GM19239 (cell line): ENCODE measurements at regions not wholly inside any gene's neighbourhood (a gene's known extent, or its start where the extent isn't known, plus 50 kb on each side); places are given as distances from the start of the nearest gene placed in this dataset.
"Not testable (repeated sequence)": the region's sequence is repeated elsewhere in the genome, so short reads cannot be mapped to it uniquely, and the experiment has no call there.

ENCODE experiments used
- DNase-seq: peaks from one replicate; pipeline ENCODE4 v3.0.0; 2011; ENCODE audit warnings: low spot score; ENCODE audit not compliant: insufficient read length
- FAIRE-seq: peaks from 2 replicates; lab custom pipeline; 2011; peaks lifted over from hg19 to GRCh38; lab: Jason Lieb, UNC

DNA sequence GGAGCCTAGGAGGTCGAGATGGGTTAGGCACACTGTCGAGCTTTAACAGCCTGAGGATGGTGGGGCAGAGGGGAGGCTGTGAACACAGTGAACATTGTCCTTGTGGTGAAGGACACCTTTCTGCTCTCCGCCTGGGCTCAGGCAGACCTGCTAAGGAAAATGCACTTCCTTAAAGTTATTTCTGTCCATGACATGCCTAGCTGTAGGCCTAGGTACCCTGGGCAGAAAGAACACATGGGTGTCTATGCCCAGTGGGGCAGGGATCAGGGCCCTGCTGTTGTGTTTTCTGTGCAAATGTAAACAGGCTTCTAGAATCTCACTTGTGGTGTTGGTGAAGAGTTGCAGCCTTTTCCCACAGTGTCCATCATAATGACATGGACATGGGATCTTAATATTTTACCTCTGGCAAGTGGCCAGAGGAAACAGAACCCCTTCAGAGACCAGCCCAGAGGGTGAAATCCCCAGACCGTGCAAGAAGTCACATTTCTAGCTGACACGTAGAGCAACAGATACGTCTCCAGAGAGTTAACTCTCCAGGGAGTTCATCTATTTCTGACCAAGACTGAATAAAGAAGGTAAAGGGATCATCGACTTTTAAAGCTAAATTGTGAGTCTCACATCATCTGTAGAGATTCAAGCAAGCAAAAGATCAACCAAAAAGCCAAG is 79.2 kb downstream of the C9orf152 start:
- FAIRE-seq (peak; percentile 89), DNase-seq (no peak)

DNA sequence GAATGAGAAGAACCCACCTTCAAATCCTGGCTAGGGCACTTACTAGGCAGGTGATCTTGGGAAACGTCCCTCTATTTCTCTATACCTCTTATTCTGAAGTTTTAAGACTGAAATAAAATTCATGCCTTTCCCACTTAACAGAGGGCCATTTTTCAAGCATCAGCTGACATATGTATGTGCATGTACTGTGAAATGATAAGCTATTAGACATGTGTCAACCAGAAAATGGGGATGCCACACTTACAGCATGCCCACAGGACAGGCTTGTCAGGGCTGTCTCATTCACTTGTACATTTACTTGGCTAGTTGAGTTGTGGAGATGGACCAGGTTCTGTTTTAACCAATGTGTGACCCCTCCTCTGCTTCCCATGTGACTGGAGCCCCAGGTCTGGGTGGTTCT is 78.5 kb downstream of the C9orf152 start:
- FAIRE-seq (no peak), DNase-seq (no peak)

- no peak for DNase-seq
- FAIRE-seq = peak; percentile 37
Observed at GRCh38 chr9:110130211-110130610, 77.7 kb downstream of the C9orf152 start.

GRCh38 chr9:110130791-110131416 is 77.1 kb downstream of the C9orf152 start:
- FAIRE-seq = no peak
- DNase-seq = no peak

DNA sequence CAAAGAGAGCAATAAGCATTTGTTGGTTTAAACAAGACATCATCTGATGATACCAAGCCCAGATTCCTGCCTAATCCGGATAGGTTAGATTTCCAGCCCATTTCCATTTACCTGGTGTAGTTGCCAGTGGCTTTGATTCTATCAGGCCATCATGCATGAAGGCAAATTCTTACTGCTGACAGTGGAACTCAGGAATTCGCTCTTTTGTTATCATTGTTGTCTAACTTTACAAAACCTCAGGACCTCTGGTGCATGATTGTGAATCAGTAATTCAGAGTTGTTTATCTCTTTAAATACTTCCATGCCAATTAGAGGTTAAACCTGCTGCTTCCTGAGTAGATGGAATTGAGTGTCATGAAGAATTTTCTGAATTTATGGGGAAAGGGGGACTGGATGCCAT is 76.5 kb downstream of the C9orf152 start:
- no peak for FAIRE-seq
- DNase-seq = no peak

- not testable (repeated sequence) for FAIRE-seq, DNase-seq
Observed at GRCh38 chr9:110132531-110132930, 75.4 kb downstream of the C9orf152 start.

- DNase-seq (no peak), FAIRE-seq (no peak)
Observed at GRCh38 chr9:110133059-110133458, 74.9 kb downstream of the C9orf152 start.

DNA sequence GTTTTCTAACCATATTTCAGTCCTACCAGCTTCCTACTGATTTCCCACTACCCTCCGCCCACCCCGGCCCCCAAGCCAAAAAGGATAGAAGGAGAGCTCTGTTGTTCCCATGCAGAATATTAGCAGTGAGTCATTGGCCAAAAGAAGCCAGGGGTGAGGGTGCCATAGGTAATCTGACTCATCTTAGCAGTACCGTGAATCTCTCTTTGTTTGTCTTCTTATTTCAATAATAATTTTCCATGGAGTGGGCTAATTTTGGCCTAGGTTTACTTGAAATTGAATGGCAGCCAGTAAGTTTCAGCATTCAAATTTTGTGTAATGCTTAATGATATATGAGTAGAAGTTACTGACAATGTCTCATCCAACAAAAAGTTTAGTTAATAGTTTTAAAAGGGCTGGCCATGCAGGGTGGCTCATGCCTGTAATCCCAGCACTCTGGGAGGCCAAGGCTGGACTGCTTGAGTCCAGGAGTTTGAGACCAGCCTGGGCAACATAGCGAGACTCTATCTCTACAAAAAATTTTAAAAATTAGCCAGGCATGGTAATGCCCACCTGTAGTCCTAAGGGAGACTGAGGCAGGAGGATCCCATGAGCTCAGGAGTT is 74.2 kb downstream of the C9orf152 start:
- DNase-seq = no peak
- no peak for FAIRE-seq

DNA sequence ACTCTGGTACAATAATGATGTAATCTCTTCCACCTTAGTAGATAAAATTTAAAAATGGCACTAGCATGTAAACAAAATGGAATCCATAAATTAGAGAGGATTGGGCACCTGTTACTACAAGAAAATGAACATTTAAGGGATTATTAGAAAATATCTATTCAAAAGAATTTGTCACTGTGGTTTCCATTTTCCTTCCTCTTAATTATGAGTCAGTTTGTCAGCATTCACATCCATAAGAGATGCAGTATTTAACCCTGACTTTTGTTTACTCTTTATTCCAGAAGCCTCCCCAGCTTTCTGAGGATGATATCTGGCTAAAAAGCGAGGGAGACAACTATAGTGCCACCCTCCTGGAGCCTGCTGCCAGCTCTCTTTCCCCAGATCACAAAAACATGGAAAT is 72.1 kb downstream of the C9orf152 start:
- FAIRE-seq (no peak), DNase-seq (no peak)

DNA sequence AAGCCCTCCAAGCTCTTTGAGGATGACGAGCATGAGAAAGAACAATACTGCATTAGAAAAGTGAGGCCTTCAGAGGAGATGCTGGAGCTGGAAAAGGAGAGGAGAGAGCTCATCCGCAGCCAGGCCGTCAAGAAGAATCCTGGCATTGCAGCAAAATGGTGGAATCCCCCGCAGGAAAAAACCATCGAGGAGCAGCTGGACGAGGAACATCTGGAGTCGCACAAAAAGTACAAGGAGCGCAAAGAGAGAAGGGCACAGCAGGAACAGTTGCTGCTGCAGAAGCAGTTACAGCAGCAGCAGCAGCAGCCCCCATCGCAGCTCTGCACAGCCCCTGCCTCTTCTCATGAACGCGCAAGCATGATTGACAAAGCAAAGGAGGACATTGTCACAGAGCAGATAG is 71.2 kb downstream of the C9orf152 start:
- DNase-seq (no peak), FAIRE-seq (no peak)

GRCh38 chr9:110140276-110140675 is 67.7 kb downstream of the C9orf152 start:
- FAIRE-seq (no peak), DNase-seq (no peak)

DNA sequence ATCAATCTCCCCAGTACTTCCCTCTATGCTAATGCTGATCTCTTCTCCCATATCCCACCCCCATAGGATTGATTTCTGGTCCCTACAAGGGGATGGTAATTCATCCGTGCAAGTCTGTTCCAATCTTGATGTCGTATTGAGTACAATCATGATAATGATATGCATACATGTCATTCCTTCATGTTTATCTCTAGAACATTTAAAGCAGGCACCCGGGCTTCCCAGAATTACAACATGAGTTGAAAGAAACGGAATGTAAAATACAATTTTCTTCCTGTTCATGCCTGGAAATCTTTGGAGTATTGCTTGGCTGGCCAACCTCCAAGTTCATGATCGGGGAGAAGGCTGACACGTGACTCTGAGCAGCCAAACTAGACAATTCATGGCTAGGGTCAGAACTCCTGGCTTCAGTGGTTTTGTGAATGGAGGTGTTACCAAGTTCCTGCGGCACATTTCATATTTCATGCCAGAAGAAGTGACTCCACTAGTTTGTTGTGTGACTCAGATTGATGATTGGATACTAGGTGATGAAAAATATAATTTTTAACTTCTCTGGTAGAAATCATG is 66.6 kb downstream of the C9orf152 start:
- FAIRE-seq (peak; percentile 11), DNase-seq (no peak)

- FAIRE-seq (no peak), DNase-seq (no peak)
Observed at GRCh38 chr9:110142253-110142652, 65.7 kb downstream of the C9orf152 start.

- peak; percentile 84 for FAIRE-seq
- DNase-seq = no peak
Observed at GRCh38 chr9:110142868-110143481, 65.0 kb downstream of the C9orf152 start.

DNA sequence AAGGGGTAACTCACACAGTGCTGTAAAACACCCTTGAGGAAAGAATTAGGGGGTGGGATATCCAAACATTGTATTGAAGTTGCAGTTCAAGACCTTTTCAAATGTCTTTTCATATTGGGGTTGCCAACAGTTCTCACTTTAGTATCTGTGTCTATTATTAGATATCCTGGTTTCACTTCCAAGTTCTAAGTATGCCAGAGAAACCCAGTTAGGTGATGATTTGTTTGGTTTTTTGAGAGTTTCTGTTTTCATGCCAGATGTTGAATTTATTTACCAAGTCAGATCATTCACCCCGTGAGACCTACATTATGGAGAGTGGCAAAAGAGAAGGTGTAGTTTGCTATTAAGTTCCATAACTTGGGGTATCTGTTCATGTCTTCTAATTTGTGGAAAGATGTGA is 64.5 kb downstream of the C9orf152 start:
- DNase-seq (peak; percentile 33), FAIRE-seq (peak; percentile 89)

DNA sequence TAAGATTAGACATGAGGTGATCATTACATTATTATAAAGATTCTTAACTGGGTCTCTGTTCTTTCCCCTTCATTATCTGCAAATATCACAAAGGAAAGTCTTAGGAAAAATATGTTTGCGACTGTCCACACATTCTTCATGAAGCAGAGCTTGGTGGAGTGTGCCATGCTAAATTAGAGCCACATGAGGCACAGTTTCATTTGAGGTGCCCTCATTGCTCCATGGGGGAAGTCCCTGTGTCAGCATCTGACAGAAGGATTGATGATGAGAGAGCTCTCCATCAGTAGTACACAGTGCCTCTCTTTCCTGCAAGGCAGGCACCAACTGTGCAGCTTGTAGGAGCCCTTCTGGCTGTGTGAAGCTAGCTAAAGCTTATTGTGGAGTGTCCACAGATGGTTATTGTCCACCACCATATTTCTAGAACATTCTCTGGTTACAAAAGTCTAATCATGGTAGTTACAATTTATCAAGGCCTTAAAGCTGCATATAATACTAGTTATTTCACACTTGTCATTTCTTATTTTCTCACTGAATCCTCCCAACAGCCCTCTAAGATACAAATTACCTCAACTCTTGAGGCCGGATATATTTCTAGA is 63.9 kb downstream of the C9orf152 start:
- DNase-seq = no peak

GRCh38 chr9:110146373-110146772 is 61.6 kb downstream of the C9orf152 start:
- no peak for FAIRE-seq
- DNase-seq = no peak

More for the DNA sequence above, 63.9 kb downstream of the C9orf152 start:
- FAIRE-seq = no peak

GRCh38 chr9:110148384-110148783 is 59.6 kb downstream of the C9orf152 start:
- DNase-seq = peak; percentile 40
- peak; percentile 98 for FAIRE-seq

DNA sequence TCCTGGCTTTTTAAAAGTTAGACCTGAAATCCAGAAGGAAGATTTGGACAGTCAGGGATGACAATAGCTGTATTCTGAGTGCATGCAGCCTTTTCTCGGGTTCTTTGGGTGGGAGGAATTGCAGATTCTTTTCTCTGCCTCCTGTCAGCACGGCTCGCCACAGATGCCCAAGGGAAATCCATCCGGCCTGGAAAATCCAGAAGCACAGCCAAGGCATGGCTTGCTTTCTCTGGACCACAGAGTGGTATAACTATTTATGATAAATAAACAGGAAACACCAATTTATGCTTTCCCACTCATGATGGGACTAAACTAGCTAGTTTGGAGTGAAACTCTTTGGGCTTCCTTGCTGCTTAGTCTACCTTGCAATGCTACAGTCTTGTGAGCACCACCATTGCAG is 59.1 kb downstream of the C9orf152 start:
- DNase-seq (no peak), FAIRE-seq (no peak)
